WTC11 (cell line): ENCODE measurements at regions not wholly inside any gene's neighbourhood (a gene's known extent, or its start where the extent isn't known, plus 50 kb on each side); places are given as distances from the start of the nearest gene placed in this dataset.

Experiments used
- ATF6 ChIP-seq: sonication (generic); formaldehyde crosslinking; IDR thresholded peaks from 2 replicates; pipeline ENCODE4 v1.8.1; 2023; ENCODE audit warnings: mild to moderate bottlenecking, missing genetic modification reagents
- CTCF ChIP-seq: fragments of 200-600 bp; IDR thresholded peaks from 2 replicates; pipeline ENCODE4 v1.8.0; 2022; ENCODE audit warnings: antibody characterized with exemption
- FOXK1 ChIP-seq: sonication (generic); formaldehyde crosslinking; IDR thresholded peaks from 2 replicates; pipeline ENCODE4 v1.8.0; 2022; ENCODE audit warnings: mild to moderate bottlenecking, moderate library complexity, missing genetic modification reagents
- NFYB ChIP-seq: sonication (generic); formaldehyde crosslinking; conservative IDR thresholded peaks from 2 replicates; pipeline ENCODE4 v1.8.0; 2022; ENCODE audit warnings: low read depth, missing genetic modification reagents
- NR2C2 ChIP-seq: sonication (generic); formaldehyde crosslinking; IDR thresholded peaks from 2 replicates; pipeline ENCODE4 v1.8.0; 2022; ENCODE audit warnings: mild to moderate bottlenecking, missing genetic modification reagents
- NR3C1 ChIP-seq: sonication (generic); formaldehyde crosslinking; conservative IDR thresholded peaks from 2 replicates; pipeline ENCODE4 v1.8.1; 2023; ENCODE audit warnings: low read depth, mild to moderate bottlenecking, missing genetic modification reagents
- RELA ChIP-seq: sonication (generic); formaldehyde crosslinking; IDR thresholded peaks from 2 replicates; pipeline ENCODE4 v1.8.1; 2022; ENCODE audit warnings: missing genetic modification reagents, mild to moderate bottlenecking, borderline replicate concordance
- SMAD4 ChIP-seq: sonication (generic); formaldehyde crosslinking; IDR thresholded peaks from 2 replicates; pipeline ENCODE4 v1.8.0; 2022; ENCODE audit warnings: mild to moderate bottlenecking, missing genetic modification reagents
- SP1 ChIP-seq: sonication (generic); formaldehyde crosslinking; conservative IDR thresholded peaks from 2 replicates; pipeline ENCODE4 v1.8.1; 2022; ENCODE audit warnings: missing genetic modification reagents
- TEAD4 ChIP-seq: sonication (generic); formaldehyde crosslinking; IDR thresholded peaks from 2 replicates; pipeline ENCODE4 v1.8.0; 2022; ENCODE audit warnings: mild to moderate bottlenecking, missing genetic modification reagents
- ZNF121 ChIP-seq: sonication (generic); formaldehyde crosslinking; IDR thresholded peaks from 2 replicates; pipeline ENCODE4 v1.8.0; 2023; ENCODE audit warnings: missing genetic modification reagents
- ZNF232 ChIP-seq: sonication (generic); formaldehyde crosslinking; IDR thresholded peaks from 2 replicates; pipeline ENCODE4 v1.8.0; 2022; ENCODE audit warnings: mild to moderate bottlenecking, missing genetic modification reagents
- TF ChIP-seq, protein P1 (sequence below): sonication (generic); formaldehyde crosslinking; IDR thresholded peaks from 2 replicates; pipeline ENCODE4 v1.8.0; 2022; ENCODE audit warnings: mild to moderate bottlenecking, missing genetic modification reagents
- TF ChIP-seq, protein P2 (sequence below): sonication (generic); formaldehyde crosslinking; IDR thresholded peaks from 2 replicates; pipeline ENCODE4 v1.8.1; 2022; ENCODE audit warnings: mild to moderate bottlenecking, missing genetic modification reagents, moderate library complexity, borderline replicate concordance

- TF ChIP-seq CTCF (no peak), ZNF121 (CRISPR knock-in tag) (no peak), SMAD4 (CRISPR knock-in tag) (no peak), RELA (CRISPR knock-in tag) (no peak), NR3C1 (CRISPR knock-in tag) (no peak), SP1 (CRISPR knock-in tag) (no peak), TEAD4 (CRISPR knock-in tag) (no peak), ATF6 (CRISPR knock-in tag) (no peak), NFYB (CRISPR knock-in tag) (no peak), NR2C2 (CRISPR knock-in tag) (no peak), FOXK1 (CRISPR knock-in tag) (no peak), ZNF232 (CRISPR knock-in tag) (no peak)
- TF ChIP-seq, protein P1, sequence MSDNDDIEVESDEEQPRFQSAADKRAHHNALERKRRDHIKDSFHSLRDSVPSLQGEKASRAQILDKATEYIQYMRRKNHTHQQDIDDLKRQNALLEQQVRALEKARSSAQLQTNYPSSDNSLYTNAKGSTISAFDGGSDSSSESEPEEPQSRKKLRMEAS (CRISPR knock-in tag) = no peak
- TF ChIP-seq, protein P2, sequence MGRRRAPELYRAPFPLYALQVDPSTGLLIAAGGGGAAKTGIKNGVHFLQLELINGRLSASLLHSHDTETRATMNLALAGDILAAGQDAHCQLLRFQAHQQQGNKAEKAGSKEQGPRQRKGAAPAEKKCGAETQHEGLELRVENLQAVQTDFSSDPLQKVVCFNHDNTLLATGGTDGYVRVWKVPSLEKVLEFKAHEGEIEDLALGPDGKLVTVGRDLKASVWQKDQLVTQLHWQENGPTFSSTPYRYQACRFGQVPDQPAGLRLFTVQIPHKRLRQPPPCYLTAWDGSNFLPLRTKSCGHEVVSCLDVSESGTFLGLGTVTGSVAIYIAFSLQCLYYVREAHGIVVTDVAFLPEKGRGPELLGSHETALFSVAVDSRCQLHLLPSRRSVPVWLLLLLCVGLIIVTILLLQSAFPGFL (CRISPR knock-in tag) = no peak
Observed at GRCh38 chrX:150100261-150100660, 162.0 kb upstream of the EOLA2 start.
